Sciatic nerve (tissue), 2 donors: ENCODE measurements at regions not wholly inside any gene's neighbourhood (a gene's known extent, or its start where the extent isn't known, plus 50 kb on each side); places are given as distances from the start of the nearest gene placed in this dataset.

Experiments used
- ATAC-seq: fragments of 200-7000 bp; cut with Tn5 transposase; one replicate; pipeline ENCODE4 v1.9.1; 2020; ENCODE audit warnings: mild to moderate bottlenecking, moderate library complexity
- DNase-seq: peaks from one replicate; pipeline ENCODE4 v3.0.0-alpha.2; 2020; ENCODE audit warnings: low spot score
- intact Hi-C: fragments of 100-400 bp; cut with DNase I; formaldehyde crosslinking; loops from one replicate; pipeline ENCODE4 v1.14.2; 2022
- donor health status: DM: no; HTN: no; CAD: no.
- donor health status: DM: no; HTN: no; CAD: no.

DNA sequence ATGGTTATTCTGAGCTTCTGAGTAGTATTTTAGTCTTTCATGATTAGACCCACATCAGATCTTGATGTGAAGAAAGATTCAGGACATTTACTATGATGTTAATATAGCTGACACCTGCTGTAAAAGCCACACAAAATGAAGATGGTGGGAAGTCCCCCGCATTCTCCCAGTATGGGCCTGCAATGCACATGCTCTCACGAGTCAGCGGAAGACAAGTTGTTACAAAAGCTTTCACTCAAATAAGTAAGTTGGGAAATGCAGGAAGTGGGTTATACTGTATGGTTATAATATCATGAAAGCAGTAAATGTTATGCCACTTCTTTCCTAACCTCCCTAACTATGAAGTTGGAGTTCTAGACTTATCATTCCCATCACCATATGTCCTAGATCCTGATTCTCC lies 171.9 kb downstream of the KLF5 start:
- DNase-seq (no peak), ATAC-seq (no peak)
- intact Hi-C loops: no loop called here

DNA sequence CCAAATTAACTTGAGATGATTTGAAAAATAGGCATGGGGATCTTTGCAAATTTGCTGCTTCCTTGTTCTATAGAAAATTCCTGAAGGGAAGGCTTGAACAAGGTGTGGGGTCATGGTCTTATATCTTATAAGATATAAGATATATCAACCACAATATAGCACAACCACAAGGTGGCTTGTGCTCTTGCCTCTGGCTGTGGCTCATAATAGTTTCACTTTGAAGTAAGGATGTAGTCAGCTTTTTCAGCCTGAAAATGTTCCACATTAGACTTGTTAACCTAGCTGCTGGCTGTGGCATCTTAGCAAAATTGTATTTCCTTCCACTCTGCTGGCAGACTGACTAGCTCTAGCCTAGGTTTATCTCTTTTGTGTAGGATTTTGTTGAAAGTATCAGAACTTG lies 169.7 kb downstream of the KLF5 start:
- ATAC-seq: no peak
- intact Hi-C loops: no loop called here
- DNase-seq: no peak

DNA sequence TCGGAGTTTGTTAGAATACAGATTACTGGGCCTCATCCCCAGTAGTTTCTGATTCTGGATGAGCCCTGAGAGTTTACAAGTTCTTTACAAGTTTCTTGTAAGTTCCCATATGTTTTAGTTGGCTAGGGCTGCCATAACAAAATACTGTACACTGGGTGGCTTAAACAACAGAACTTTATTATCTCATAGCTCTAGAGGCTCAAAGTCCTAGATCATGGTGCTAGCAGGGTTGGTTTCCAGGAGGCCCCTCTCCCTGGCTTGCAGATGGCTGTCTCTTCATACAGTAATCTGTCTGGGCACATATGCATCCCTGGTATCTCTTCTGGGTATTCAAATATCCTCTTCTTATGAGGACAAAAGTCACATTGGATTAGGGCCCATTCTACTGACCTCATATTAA lies 167.2 kb downstream of the KLF5 start:
- ATAC-seq (no peak), DNase-seq (no peak)
- intact Hi-C loops: no loop called here

DNA sequence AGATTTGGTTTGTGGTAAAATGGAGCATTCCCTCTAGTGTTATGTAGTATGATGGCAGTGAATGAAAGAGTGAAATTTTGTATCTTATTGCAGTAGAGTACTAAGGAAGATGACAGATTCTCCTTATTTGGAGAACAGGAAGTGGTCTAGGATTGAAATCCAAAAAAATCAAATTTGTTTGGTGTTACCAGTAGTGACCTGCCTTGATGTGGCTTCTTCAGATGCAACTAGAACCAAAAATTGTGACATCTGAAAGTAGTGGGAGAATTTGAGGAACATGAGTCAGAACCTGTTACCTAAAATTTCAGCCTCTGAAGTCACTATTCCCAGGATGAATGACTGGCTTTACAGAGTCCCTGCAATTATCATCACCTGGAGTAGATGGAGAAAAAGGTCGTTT lies 165.9 kb downstream of the KLF5 start:
- DNase-seq: no peak
- no peak for ATAC-seq
- intact Hi-C loops: no loop called here

DNA sequence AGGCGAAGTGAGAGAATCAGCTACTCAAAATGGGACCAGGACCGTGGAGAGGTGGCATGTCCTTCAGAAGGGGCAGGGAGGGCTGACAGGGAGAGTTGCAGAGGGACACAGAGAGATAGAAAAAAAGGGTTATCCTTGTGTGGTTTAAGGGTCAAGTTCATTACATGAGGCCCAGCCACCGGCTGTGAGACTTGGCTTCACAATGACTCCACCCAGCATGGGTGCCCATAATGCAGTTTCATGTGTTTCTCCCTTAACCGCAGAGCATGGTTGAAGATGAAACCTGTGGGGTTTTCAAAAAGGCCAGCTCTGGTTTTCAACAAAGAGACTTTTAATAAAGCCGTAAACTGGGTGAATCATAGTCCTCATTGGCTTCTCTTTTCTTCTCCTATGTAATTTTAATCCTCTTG lies 164.6 kb downstream of the KLF5 start:
- DNase-seq (no peak), ATAC-seq (no peak)
- intact Hi-C loops: no loop called here

DNA sequence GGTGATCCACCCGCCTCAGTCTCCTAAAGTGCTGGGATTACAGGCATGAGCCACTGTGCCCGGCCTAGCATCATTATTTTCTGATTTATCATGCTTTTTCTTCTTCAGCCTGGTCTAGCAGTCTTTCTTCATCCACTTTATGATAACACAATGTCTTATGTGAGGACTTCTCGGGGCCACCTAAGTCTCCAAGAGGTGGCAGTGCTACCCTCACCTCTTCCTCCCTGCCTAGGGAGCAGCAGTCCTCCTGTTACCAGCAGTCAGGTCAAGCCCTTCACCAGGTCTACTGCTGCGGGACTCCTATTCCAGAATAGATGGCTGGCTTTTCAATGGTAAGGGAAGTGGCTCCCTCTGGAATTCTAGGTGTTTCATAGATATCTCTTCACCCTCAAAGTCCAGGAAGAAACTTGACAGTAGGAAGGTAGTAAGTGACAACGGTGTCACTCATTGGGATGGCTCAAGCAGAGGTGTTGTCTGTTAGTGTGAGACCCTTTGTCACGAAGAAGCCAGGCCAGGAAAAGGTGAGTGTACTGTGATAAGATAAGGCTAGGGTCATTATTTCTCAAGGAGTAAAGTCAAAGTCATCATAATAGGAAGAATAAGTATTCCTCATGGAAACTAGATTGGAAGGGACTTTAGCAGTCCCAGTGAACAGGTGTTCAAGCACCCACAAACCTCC lies 164.0 kb downstream of the KLF5 start:
- DNase-seq (no peak), ATAC-seq (no peak)
- intact Hi-C loops: no loop called here

DNA sequence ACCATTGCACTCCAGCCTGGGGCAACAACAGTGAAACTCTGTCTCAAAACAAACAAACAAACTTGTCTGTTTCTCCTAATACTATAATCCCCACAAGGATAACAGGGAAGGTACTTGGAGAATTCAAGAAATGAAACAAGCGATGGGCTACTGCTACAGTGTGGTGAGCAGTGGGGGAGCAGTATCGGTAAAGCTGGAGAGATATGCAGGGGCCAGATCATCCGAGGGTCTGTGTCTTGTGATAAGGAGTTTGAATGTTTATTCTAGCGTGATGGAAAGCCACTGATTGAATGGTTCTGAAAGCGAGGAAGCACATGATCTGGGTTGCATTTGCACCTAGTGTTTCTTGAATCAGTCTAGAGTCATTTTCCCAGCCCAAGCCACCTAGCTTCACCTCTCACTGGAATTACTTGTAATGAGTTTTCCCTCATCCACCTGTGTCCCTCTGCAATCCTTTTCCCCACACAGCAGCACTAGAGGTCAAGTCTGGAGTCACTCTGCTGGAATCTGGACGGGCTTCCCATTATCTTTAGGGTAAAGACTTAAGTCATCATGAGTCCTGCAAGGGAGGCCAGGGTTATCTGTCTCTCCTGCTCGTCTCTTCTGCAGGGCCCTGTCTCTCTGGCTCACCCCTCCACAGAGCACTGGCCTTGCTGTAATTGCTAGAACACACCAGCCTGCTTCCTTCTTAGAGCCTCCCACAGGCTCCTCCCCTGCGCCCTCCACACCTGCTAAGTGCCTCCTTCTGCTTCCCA lies 162.3 kb downstream of the KLF5 start:
- intact Hi-C loops: no loop called here
- ATAC-seq (peak; percentile 14), DNase-seq (no peak)

DNA sequence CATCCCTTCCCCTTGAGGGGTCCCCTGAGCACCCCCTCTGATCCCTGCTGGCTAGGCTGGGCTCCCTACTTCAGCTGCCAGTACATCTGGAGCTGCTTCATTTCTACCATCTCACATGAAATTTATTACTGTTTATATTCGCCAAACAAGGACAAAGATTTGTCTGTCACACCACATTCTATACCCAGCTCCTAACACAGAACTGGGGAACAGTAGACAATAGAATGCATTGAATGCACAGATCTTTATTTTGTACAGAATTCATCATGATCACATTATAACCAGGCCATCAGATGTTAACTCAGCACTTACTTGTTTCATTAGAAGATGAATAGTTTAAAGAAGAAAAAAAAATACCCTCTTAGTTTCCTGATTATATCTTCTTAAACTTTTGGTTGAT lies 159.4 kb downstream of the KLF5 start:
- ATAC-seq (no peak), DNase-seq (no peak)
- intact Hi-C loops: no loop called here

DNA sequence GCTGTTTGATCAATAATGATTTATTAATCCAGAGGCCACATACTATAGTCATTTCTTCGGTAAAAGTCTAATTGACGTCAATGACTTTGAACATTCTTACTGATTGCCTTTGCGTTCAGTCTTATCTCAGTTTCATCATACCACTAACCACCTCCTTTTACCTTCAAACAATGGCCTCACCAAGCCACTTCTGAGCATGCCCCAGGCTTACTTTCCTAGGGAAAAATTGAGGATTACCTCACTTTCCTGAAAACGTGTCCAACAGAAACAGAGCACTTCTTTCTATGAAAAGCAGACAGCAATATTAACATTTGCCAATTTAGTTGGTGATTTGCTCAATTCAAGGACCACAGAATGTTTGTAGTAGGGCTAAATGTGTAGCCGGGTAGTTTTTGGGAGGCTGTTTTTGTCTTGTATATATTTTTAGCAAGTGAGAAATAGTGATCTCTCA lies 157.6 kb downstream of the KLF5 start:
- peak; percentile 27 for ATAC-seq
- intact Hi-C loops: no loop called here
- DNase-seq: no peak

DNA sequence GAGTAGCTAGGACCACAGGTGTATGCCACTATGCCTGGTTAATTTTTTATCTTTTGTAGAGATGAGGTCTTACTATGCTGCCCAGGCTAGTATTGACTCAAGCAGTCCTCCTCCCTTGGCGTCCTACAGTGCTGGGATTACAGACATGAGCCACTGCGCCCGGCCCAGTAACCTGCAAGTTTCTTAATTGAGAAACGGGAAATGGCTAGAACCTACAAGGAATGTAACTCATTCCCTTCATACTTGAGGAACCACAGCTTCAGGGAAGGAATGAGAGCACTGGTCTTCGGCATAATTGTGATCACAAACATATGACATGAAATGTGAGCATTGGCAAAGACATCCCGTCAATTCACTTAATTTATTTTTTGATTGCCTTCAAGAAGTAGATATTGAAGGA lies 157.0 kb downstream of the KLF5 start:
- no peak for ATAC-seq
- intact Hi-C loops: no loop called here

DNA sequence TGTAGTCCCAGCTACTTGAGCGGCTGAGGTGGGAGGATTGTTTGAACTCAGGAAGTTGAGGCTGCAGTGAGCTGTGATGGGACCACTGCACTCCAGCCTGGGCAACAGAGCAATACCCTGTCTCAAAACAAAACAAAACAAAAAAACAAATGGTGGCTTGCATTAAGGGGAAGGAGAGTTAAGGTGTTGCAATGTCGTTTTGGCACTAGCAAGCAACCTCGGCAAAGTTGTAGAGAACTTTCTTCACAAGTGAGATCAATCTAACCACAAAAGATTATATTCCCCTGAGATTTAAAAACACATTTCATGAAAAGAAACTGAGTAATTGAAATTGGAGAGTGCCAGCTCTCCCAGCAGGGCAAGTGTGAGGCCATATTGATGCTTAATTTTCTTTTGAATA lies 153.7 kb downstream of the KLF5 start:
- intact Hi-C loops: no loop called here
- no peak for ATAC-seq
- no peak for DNase-seq

More for the DNA sequence above, 157.0 kb downstream of the KLF5 start:
- DNase-seq: no peak

DNA sequence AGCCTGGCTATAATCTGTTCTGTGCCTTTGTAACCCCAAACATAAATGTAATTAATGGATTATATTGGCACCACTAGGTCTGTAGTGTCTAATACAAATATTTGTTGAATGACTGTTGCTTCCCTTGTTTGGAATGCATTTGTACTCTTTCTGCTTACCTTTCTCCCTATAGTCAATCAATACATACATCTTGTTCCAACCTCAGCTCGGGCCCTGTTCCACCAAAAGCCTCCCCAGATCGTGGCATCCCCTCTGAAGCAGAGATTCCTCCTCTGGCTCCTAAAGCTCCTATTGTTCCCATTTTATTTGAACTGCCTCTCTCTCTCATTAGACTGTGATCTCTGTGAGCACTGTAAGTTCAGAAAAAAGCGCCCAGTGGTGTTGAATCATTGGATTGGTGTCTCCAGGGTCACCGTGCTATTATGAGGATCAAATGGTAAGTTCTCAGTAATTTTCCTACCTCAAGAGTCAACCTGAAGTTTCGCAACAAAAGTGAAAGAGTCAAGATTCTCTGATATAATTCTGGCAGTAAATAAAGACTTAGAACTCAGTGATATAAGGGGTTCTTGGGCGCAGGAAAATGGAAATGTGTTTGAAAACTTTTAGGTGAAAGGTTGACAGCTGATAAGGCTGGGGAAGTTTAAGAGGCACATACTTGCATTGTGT lies 151.5 kb downstream of the KLF5 start:
- ATAC-seq (no peak), DNase-seq (no peak)
- intact Hi-C loops: no loop called here

DNA sequence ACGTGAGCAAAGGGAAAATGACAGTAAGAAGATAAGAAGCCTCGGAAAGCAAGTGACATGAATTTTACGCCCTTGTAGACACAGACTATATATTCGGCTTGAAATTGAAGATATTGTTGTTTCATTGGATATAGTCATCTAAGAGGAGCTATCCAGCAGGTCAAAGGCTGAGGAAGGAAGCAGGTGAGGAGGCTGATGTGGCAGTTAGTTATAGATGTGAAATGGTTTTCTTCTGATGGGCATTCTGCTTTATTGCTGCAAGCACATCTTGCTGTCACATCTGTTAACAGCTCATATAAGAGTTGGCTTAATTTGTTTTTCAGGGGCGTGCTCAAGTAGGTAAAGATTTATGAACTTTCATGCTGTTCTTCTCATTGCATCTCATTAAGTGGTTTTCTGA lies 146.1 kb downstream of the KLF5 start:
- intact Hi-C loops: no loop called here
- DNase-seq (no peak), ATAC-seq (no peak)

DNA sequence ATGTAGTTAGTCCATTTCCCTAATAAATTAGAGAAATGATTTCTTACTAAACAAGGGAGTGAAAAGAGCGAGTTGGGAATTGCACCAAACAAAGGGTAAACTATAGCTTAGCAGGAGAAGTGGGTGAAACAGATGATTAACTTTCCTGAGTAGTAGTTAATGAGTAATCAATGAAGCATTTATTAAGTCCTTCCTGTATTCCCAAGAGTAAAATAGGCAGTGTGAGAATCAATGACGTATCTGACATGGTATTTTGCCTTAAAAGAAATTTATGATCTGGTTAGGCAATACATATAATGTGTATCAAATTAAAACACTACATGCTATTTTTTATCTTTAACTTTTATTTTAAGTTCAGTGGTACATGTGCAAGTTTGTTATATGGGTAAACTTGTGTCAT lies 142.8 kb downstream of the KLF5 start:
- DNase-seq (no peak), ATAC-seq (no peak)
- intact Hi-C loops: no loop called here

DNA sequence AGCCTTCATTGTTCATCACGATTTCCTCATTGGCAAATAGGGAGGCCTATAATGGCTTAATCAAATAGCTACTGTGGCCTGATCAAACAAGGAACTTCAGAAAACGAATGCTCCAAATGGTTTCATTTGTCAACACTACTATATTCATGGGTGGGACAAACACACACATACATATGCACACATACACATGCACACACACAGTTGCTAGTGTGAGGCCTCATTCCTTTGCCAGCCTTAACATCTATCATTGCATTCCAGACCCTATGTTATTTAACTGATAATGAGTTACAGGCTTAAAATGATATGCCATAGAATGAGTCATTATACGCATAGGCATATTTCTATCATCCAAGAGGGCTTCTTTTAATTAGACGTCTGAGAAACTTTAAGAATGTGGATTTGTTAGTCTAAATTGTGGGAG lies 140.2 kb downstream of the KLF5 start:
- intact Hi-C loops: no loop called here
- no peak for ATAC-seq
- DNase-seq: no peak

DNA sequence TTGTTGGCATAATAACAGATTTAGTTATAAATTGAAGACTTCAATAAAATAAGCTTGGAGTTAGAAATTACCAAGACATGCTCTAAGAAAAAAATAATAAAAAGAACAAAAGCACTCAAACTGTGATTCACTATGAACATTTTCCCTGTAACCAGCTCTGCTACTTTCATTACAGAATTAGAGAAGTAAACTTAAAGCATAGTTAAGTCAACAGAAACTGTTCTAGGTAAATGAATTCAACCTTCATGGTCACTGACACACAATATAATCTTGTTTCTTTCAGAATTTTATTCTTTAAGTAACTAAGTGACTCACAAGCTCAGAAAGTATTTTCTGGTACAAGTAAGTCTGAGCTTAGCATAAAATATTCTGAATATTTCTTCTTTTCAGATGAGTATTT lies 136.3 kb downstream of the KLF5 start:
- DNase-seq: no peak
- intact Hi-C loops: no loop called here
- no peak for ATAC-seq

DNA sequence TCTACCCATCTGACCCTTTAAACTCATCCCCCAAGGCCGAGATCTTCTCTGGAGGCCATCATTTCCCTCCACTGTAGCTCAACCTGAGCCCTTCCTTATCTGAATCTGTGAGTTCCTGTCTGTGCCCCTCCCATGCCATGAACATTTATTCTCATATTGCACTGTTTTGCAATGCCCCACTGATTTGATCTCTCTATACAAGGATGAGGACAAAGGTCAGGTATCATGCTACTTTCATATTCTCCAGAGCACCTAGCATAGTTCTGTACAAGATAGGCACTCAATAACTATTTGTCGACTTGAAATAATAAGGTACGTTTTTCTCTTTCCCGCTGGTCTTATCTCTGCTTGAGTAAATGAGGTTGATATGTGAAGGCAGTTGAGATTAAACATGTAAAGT lies 135.5 kb downstream of the KLF5 start:
- intact Hi-C loops: no loop called here
- DNase-seq: no peak
- no peak for ATAC-seq

DNA sequence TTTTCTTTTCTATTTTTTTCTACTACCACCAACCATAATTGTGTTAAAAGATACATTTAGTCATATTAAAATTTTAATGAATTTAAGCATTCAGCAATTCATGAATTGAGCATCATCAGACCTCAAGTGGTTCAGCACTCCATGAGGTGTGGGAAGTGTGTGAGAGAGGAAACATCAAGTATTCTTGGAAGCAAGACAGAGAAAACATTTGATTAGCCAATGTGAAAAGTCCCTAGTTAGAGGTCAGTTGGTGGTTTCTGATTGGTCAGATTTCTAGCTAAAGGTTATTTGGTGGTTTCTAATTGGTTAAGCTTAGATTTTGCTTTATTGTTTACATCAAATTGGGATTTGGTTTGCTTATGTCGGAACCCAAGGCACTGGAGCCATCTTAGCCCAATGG lies 134.7 kb downstream of the KLF5 start:
- DNase-seq (no peak), ATAC-seq (no peak)
- intact Hi-C loops: no loop called here

DNA sequence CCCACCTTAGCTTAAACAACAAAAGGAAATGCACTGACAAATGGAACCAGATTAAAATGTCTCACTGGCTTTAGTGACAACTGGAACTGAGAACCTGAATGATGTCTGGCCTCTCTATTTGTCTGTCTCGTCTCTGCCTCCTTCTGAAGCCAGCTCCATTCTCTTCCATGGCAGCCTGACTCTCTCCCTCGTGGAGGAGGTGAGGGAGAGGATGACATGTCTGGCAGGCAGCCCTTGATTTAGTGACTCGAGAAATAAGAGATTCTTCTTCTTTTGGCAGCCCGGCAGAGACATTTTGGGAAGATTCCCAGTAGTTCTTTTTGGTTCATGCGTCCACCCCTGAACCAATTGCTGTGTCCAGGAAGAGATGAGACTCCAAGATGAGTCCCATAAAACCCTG lies 131.7 kb downstream of the KLF5 start:
- DNase-seq (no peak), ATAC-seq (peak; percentile 58)
- intact Hi-C loops: no loop called here

DNA sequence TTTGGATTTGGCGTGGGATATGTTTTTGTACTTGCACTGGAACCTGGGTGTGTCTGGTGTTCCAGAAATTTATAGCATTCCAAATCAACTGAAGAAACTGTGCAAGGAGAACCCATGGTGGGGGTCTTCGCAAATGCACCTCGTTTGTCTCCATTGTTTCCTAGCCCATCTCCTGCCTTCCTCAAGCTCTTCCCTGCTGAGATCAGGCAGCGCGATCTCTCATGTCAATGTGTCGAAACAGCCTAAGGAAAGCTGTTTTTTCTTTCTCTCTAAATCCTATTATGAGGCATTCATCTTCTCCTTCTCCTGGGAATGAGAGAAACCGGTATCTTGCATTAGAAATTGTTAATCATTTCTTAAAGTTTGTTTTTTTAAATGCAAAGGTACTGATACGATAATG lies 131.0 kb downstream of the KLF5 start:
- no peak for DNase-seq
- intact Hi-C loops: no loop called here
- peak; percentile 48 for ATAC-seq
